ENCODE measurements at regions not wholly inside any gene's neighbourhood (a gene's known extent, or its start where the extent isn't known, plus 50 kb on each side); places are given as distances from the start of the nearest gene placed in this dataset.

GRCh38 chr2:12856934-12857601 is 140.3 kb downstream of the TRIB2 start:
- TF ChIP-seq, protein P1, sequence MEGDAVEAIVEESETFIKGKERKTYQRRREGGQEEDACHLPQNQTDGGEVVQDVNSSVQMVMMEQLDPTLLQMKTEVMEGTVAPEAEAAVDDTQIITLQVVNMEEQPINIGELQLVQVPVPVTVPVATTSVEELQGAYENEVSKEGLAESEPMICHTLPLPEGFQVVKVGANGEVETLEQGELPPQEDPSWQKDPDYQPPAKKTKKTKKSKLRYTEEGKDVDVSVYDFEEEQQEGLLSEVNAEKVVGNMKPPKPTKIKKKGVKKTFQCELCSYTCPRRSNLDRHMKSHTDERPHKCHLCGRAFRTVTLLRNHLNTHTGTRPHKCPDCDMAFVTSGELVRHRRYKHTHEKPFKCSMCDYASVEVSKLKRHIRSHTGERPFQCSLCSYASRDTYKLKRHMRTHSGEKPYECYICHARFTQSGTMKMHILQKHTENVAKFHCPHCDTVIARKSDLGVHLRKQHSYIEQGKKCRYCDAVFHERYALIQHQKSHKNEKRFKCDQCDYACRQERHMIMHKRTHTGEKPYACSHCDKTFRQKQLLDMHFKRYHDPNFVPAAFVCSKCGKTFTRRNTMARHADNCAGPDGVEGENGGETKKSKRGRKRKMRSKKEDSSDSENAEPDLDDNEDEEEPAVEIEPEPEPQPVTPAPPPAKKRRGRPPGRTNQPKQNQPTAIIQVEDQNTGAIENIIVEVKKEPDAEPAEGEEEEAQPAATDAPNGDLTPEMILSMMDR (IDR thresholded peaks at IDR 0.05; ENCODE audit: low read depth, low read length), result no peak
- no peak overlapping the region for H3K4me3 ChIP-seq (ENCODE audit: low read depth, low read length)

- TF ChIP-seq, protein P1 (IDR thresholded peaks at IDR 0.05; ENCODE audit: low read depth, low read length), result no peak
- no peak overlapping the region for H3K4me3 ChIP-seq (ENCODE audit: low read depth, low read length)
Measured at GRCh38 chr2:12857891-12858290, 141.2 kb downstream of the TRIB2 start.

GRCh38 chr2:12858786-12859185 is 142.1 kb downstream of the TRIB2 start:
- no peak overlapping the region for H3K4me3 ChIP-seq (ENCODE audit: low read depth, low read length)
- TF ChIP-seq, protein P1 (IDR thresholded peaks at IDR 0.05; ENCODE audit: low read depth, low read length), result no peak

DNA sequence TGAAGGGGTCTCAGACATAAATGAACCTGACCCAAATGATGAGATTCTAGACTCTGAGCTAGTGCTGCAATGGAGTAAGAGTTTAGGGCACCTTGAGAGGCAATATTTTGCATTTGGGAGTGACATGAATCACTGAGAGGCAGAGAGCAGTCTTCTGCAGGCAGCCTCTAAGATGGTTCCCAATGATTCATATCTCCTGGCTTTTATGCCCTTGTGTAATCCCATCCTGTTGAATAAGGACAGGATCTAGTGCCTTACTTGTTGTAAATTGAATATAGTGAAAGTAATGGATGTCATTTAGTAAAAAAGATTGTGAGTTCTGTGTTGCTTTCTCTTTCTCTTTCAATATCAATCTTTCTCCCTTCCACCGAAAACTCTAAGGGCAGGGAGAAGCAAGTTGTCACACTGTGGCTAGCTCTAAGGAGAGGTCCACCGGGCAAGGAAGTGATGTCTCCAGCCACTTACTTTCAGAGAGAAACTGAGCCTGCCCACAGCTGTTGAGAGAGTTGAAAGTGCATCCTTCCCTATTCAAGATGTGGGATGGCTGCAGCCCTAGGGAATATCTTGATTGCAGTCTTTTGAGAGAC is 144.7 kb downstream of the TRIB2 start:
- TF ChIP-seq, protein P1 (IDR thresholded peaks at IDR 0.05; ENCODE audit: low read depth, low read length), result no peak

GRCh38 chr2:12862541-12862940 is 145.8 kb downstream of the TRIB2 start:
- TF ChIP-seq, protein P1 (IDR thresholded peaks at IDR 0.05; ENCODE audit: low read depth, low read length), result no peak
- H3K4me3 ChIP-seq (ENCODE audit: low read depth, low read length), result no peak overlapping the region

More for the DNA sequence above, 144.7 kb downstream of the TRIB2 start:
- H3K4me3 ChIP-seq (ENCODE audit: low read depth, low read length), result no peak overlapping the region

DNA sequence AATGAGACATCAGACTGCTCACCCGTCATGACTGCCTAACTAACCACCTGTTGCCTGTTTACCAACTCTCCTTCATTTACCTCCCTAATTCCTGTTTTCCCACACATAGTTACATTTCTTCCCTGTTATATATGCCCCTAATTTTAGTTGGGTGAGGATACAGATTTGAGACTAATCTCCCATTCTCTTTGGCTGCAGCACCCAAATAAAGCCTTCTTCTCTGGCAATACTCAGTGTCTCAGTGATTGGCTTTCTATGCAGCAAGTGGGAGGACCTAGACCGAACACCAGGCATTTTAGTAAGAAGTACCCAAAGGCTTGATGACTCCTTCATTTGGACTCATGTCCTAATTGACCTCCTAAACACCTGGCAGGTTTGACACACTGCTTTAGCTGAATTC is 147.2 kb downstream of the TRIB2 start:
- TF ChIP-seq, protein P1 (IDR thresholded peaks at IDR 0.05; ENCODE audit: low read depth, low read length), result no peak

GRCh38 chr2:12867631-12868287 is 151.0 kb downstream of the TRIB2 start:
- TF ChIP-seq, protein P1 (IDR thresholded peaks at IDR 0.05; ENCODE audit: low read depth, low read length), result no peak

More for the DNA sequence above, 147.2 kb downstream of the TRIB2 start:
- no peak overlapping the region for H3K4me3 ChIP-seq (ENCODE audit: low read depth, low read length)

More at GRCh38 chr2:12867631-12868287, 151.0 kb downstream of the TRIB2 start:
- no peak overlapping the region for H3K4me3 ChIP-seq (ENCODE audit: low read depth, low read length)
